ENCODE measurements at regions not wholly inside any gene's neighbourhood (a gene's known extent, or its start where the extent isn't known, plus 50 kb on each side); places are given as distances from the start of the nearest gene placed in this dataset.

- TF ChIP-seq CTCF (IDR thresholded peaks at IDR 0.05) = no peak
- intact Hi-C loops (cut with DNase I; ENCODE audit: low total_unique reads) = no loop called here
- Histone ChIP-seq H3K36me3 (no peaks in the 10 kb centered on the region), H3K4me3 (no peak overlapping the region), H3K27me3 (no peaks in the 10 kb centered on the region), H3K9me3 (no peaks in the 10 kb centered on the region), H3K27ac (no peak overlapping the region), H3K4me1 (no peaks in the 10 kb centered on the region)
- DNase-seq = no peak
Measured at GRCh38 chrX:11929476-11929875, 171.4 kb downstream of the MSL3 start.

- no peak overlapping the region for H3K27ac ChIP-seq
- no peaks in the 10 kb centered on the region for H3K36me3 ChIP-seq
- no peak overlapping the region for H3K4me3 ChIP-seq
- DNase-seq = no peak
- H3K9me3 ChIP-seq = no peaks in the 10 kb centered on the region
- intact Hi-C loops (cut with DNase I; ENCODE audit: low total_unique reads) = no loop called here
- no peaks in the 10 kb centered on the region for H3K4me1 ChIP-seq
- TF ChIP-seq CTCF (IDR thresholded peaks at IDR 0.05) = no peak
- no peaks in the 10 kb centered on the region for H3K27me3 ChIP-seq
Measured at GRCh38 chrX:11932423-11932822, 174.4 kb downstream of the MSL3 start.

- H3K27me3 ChIP-seq = no peaks in the 10 kb centered on the region
- H3K4me1 ChIP-seq = no peaks in the 10 kb centered on the region
- intact Hi-C loops (cut with DNase I; ENCODE audit: low total_unique reads) = no loop called here
- no peaks in the 10 kb centered on the region for H3K36me3 ChIP-seq
- no peak overlapping the region for H3K4me3 ChIP-seq
- DNase-seq = no peak
- no peaks in the 10 kb centered on the region for H3K9me3 ChIP-seq
- H3K27ac ChIP-seq = no peak overlapping the region
- no peak for TF ChIP-seq CTCF (IDR thresholded peaks at IDR 0.05)
Measured at GRCh38 chrX:11934089-11934488, 176.1 kb downstream of the MSL3 start.

GRCh38 chrX:11941571-11941970 lies 183.5 kb downstream of the MSL3 start:
- TF ChIP-seq CTCF (IDR thresholded peaks at IDR 0.05) = no peak
- intact Hi-C loops (cut with DNase I; ENCODE audit: low total_unique reads) = no loop called here
- DNase-seq = no peak

GRCh38 chrX:11944501-11944900 lies 186.5 kb downstream of the MSL3 start:
- Histone ChIP-seq H3K4me3 (no peak overlapping the region), H3K4me1 (no peaks in the 10 kb centered on the region), H3K27ac (no peak overlapping the region), H3K36me3 (no peaks in the 10 kb centered on the region), H3K27me3 (no peaks in the 10 kb centered on the region), H3K9me3 (no peaks in the 10 kb centered on the region)
- intact Hi-C loops (cut with DNase I; ENCODE audit: low total_unique reads) = no loop called here
- peak in 1 of 2 experiments; percentile 4 for TF ChIP-seq CTCF (IDR thresholded peaks at IDR 0.05)
- no peak for DNase-seq

More at GRCh38 chrX:11941571-11941970, 183.5 kb downstream of the MSL3 start:
- Histone ChIP-seq H3K27ac (no peak overlapping the region), H3K4me3 (no peak overlapping the region), H3K9me3 (no peaks in the 10 kb centered on the region), H3K36me3 (no peaks in the 10 kb centered on the region), H3K27me3 (no peaks in the 10 kb centered on the region), H3K4me1 (no peaks in the 10 kb centered on the region)

GRCh38 chrX:11949291-11949690 lies 189.0 kb upstream of the FRMPD4 start:
- no peaks in the 10 kb centered on the region for H3K27me3 ChIP-seq
- intact Hi-C loops (cut with DNase I; ENCODE audit: low total_unique reads) = no loop called here
- H3K9me3 ChIP-seq = no peaks in the 10 kb centered on the region
- TF ChIP-seq CTCF (IDR thresholded peaks at IDR 0.05) = no peak
- no peaks in the 10 kb centered on the region for H3K4me1 ChIP-seq
- no peak overlapping the region for H3K4me3 ChIP-seq
- H3K36me3 ChIP-seq = no peaks in the 10 kb centered on the region
- DNase-seq = no peak
- no peak overlapping the region for H3K27ac ChIP-seq
